ENCODE measurements at regions not wholly inside any gene's neighbourhood (a gene's known extent, or its start where the extent isn't known, plus 50 kb on each side); places are given as distances from the start of the nearest gene placed in this dataset.
A peak's percentile ranks its signal among the peaks of the same experiment; 100 is the strongest.

GRCh38 chr2:40507432-40507831, 55.5 kb upstream of the SLC8A1 start:
- no peak for TF ChIP-seq POLR2A (IDR thresholded peaks at IDR 0.05)
- TF ChIP-seq CTCF (IDR thresholded peaks at IDR 0.05), result no peak
- intact Hi-C loops (cut with DNase I; ENCODE audit: low total_unique reads), result no loop called here
- Histone ChIP-seq H3K4me3 (no peak overlapping the region), H3K27ac (no peak overlapping the region), H3K36me3 (no peaks in the 10 kb centered on the region), H3K27me3 (no peaks in the 10 kb centered on the region), H3K4me1 (no peaks in the 10 kb centered on the region), H3K9me3 (no peaks in the 10 kb centered on the region)
- DNase-seq, result no peak

- DNase-seq, result no peak
- TF ChIP-seq POLR2A (IDR thresholded peaks at IDR 0.05) (no peak), CTCF (IDR thresholded peaks at IDR 0.05) (no peak)
- intact Hi-C loops (cut with DNase I; ENCODE audit: low total_unique reads), result no loop called here
- Histone ChIP-seq H3K27me3 (no peaks in the 10 kb centered on the region), H3K36me3 (no peaks in the 10 kb centered on the region), H3K4me3 (no peak overlapping the region), H3K9me3 (no peaks in the 10 kb centered on the region), H3K4me1 (no peaks in the 10 kb centered on the region), H3K27ac (no peak overlapping the region)
Measured at GRCh38 chr2:40510304-40510703, 58.4 kb upstream of the SLC8A1 start.

- H3K9me3 ChIP-seq, result no peaks in the 10 kb centered on the region
- H3K4me3 ChIP-seq, result peak overlapping the region; percentile 30 to 43
- TF ChIP-seq CTCF (IDR thresholded peaks at IDR 0.05), result no peak
- TF ChIP-seq POLR2A (IDR thresholded peaks at IDR 0.05), result peak in 1 of 2 donors; percentile 12
- H3K27ac ChIP-seq, result peak overlapping the region; percentile 77 to 85
- no peaks in the 10 kb centered on the region for H3K4me1 ChIP-seq
- intact Hi-C loops (cut with DNase I; ENCODE audit: low total_unique reads), result no loop called here
- peak; percentile 47 to 58 for DNase-seq
- no peaks in the 10 kb centered on the region for H3K27me3 ChIP-seq
- no peaks in the 10 kb centered on the region for H3K36me3 ChIP-seq
Measured at GRCh38 chr2:40511661-40512213, 59.8 kb upstream of the SLC8A1 start.

GRCh38 chr2:40512256-40512655, 60.4 kb upstream of the SLC8A1 start:
- Histone ChIP-seq H3K27ac (peak overlapping the region; percentile 77 to 85), H3K4me1 (no peaks in the 10 kb centered on the region), H3K27me3 (no peaks in the 10 kb centered on the region), H3K4me3 (peak overlapping the region; percentile 30 to 43), H3K36me3 (no peaks in the 10 kb centered on the region), H3K9me3 (no peaks in the 10 kb centered on the region)
- no peak for TF ChIP-seq POLR2A (IDR thresholded peaks at IDR 0.05)
- TF ChIP-seq CTCF (IDR thresholded peaks at IDR 0.05), result no peak
- peak; percentile 13 to 23 for DNase-seq
- intact Hi-C loops (cut with DNase I; ENCODE audit: low total_unique reads), result no loop called here

GRCh38 chr2:40513201-40513600, 61.3 kb upstream of the SLC8A1 start:
- Histone ChIP-seq H3K4me3 (peak overlapping the region in 1 of 2 donors; percentile 10), H3K36me3 (no peaks in the 10 kb centered on the region), H3K27ac (peak overlapping the region; percentile 77 to 85), H3K9me3 (no peaks in the 10 kb centered on the region), H3K27me3 (no peaks in the 10 kb centered on the region), H3K4me1 (no peaks in the 10 kb centered on the region)
- TF ChIP-seq CTCF (IDR thresholded peaks at IDR 0.05) (no peak), POLR2A (IDR thresholded peaks at IDR 0.05) (no peak)
- no peak for DNase-seq
- intact Hi-C loops (cut with DNase I; ENCODE audit: low total_unique reads), result no loop called here

Data from uterus (tissue), 3 donors.